Loucy (cell line): ENCODE measurements at regions not wholly inside any gene's neighbourhood (a gene's known extent, or its start where the extent isn't known, plus 50 kb on each side); places are given as distances from the start of the nearest gene placed in this dataset.

Experiments
- EZH2phosphoT487 ChIP-seq: fragments of 200-600 bp; IDR thresholded peaks from 2 replicates; pipeline ENCODE4 v1.6.1; 2018; ENCODE audit warnings: antibody characterized with exemption, mild to moderate bottlenecking, moderate library complexity, borderline replicate concordance
- TF ChIP-seq, protein P1 (sequence below): fragments of 200-600 bp; sonication (generic); conservative IDR thresholded peaks from 2 replicates; pipeline ENCODE4 v1.5.1; 2014; ENCODE audit warnings: mild to moderate bottlenecking, antibody characterized with exemption, low read length

DNA sequence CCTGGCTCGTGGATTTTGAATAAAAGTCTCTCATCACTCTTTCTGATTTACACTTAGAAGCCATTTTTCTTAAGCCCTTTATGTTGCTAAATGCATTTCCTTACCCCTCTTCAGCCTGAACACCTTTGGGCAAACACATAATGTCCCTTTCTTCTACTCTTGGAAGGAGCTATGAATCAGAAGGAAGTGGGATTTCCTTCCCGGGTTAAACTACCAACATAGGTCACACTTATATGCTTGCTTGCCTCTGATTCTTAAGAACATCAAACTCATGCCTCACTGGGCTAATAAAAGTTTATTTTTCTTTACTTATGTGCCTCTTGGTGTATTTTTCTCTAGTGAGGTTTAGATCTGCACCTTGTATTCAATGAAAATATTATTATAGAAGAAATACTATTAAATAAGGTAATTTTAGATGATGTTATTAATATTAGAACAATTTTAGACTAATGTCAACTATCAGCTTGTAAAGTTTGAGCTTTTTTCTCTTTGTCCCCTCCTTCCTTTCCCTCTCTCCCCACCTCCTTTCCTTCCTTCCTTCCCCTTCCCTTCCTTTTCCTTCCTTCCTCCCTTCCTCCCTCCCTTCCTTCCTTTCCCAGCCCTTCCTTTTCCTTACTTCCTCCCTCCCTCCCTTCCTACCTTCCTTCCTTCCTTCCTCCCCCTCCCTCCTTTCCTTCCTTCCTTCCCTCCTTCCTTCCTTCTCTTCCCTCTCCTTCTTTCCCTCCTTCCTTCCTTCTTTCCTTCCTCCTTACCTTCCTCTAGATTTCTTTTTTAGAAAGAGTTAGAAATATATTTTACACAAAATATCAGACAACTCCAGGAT lies 66.5 kb upstream of the KCNJ6 start:
- TF ChIP-seq, protein P1, sequence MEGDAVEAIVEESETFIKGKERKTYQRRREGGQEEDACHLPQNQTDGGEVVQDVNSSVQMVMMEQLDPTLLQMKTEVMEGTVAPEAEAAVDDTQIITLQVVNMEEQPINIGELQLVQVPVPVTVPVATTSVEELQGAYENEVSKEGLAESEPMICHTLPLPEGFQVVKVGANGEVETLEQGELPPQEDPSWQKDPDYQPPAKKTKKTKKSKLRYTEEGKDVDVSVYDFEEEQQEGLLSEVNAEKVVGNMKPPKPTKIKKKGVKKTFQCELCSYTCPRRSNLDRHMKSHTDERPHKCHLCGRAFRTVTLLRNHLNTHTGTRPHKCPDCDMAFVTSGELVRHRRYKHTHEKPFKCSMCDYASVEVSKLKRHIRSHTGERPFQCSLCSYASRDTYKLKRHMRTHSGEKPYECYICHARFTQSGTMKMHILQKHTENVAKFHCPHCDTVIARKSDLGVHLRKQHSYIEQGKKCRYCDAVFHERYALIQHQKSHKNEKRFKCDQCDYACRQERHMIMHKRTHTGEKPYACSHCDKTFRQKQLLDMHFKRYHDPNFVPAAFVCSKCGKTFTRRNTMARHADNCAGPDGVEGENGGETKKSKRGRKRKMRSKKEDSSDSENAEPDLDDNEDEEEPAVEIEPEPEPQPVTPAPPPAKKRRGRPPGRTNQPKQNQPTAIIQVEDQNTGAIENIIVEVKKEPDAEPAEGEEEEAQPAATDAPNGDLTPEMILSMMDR = no peak
- TF ChIP-seq EZH2phosphoT487 = no peak
